ENCODE measurements at regions not wholly inside any gene's neighbourhood (a gene's known extent, or its start where the extent isn't known, plus 50 kb on each side); places are given as distances from the start of the nearest gene placed in this dataset.

GRCh38 chr5:110251366-110251765 is 475.1 kb downstream of the TMEM232 start:
- H3K36me3 ChIP-seq (ENCODE audit: control insufficient read depth in 1 of 2, insufficient read depth in 2 of 2, low read length in 2 of 2): no peaks in the 10 kb centered on the region
- H3K27ac ChIP-seq (ENCODE audit: low read length): no peak overlapping the region
- H3K9me3 ChIP-seq (ENCODE audit: control insufficient read depth in 1 of 2, low read length in 2 of 2): no peaks in the 10 kb centered on the region
- no peak overlapping the region for H3K4me3 ChIP-seq (ENCODE audit: low read depth in 1 of 2, low read length in 2 of 2)
- no peaks in the 10 kb centered on the region for H3K27me3 ChIP-seq (ENCODE audit: low read depth, low read length)
- no peaks in the 10 kb centered on the region for H3K4me1 ChIP-seq (ENCODE audit: control insufficient read depth in 1 of 2, insufficient read depth in 2 of 2, low read length in 2 of 2)

GRCh38 chr5:110255194-110255593 is 471.3 kb downstream of the TMEM232 start:
- peaks cover 0 to 13% of the 10 kb centered on the region in 2 donors for H3K4me1 ChIP-seq (ENCODE audit: control insufficient read depth in 1 of 2, insufficient read depth in 2 of 2, low read length in 2 of 2)
- no peak overlapping the region for H3K27ac ChIP-seq (ENCODE audit: low read length)
- H3K9me3 ChIP-seq (ENCODE audit: control insufficient read depth in 1 of 2, low read length in 2 of 2): no peaks in the 10 kb centered on the region
- no peak overlapping the region for H3K4me3 ChIP-seq (ENCODE audit: low read depth in 1 of 2, low read length in 2 of 2)
- no peaks in the 10 kb centered on the region for H3K27me3 ChIP-seq (ENCODE audit: low read depth, low read length)
- H3K36me3 ChIP-seq (ENCODE audit: control insufficient read depth in 1 of 2, insufficient read depth in 2 of 2, low read length in 2 of 2): no peaks in the 10 kb centered on the region

- Histone ChIP-seq H3K4me1 (ENCODE audit: control insufficient read depth in 1 of 2, insufficient read depth in 2 of 2, low read length in 2 of 2) (peaks cover 0 to 13% of the 10 kb centered on the region in 2 donors), H3K36me3 (ENCODE audit: control insufficient read depth in 1 of 2, insufficient read depth in 2 of 2, low read length in 2 of 2) (no peaks in the 10 kb centered on the region), H3K4me3 (ENCODE audit: low read depth in 1 of 2, low read length in 2 of 2) (no peak overlapping the region), H3K27ac (ENCODE audit: low read length) (no peak overlapping the region), H3K9me3 (ENCODE audit: control insufficient read depth in 1 of 2, low read length in 2 of 2) (no peaks in the 10 kb centered on the region), H3K27me3 (ENCODE audit: low read depth, low read length) (no peaks in the 10 kb centered on the region)
These were observed 470.2 kb downstream of the TMEM232 start for GRCh38 chr5:110256298-110256697.

- H3K36me3 ChIP-seq (ENCODE audit: control insufficient read depth in 1 of 2, insufficient read depth in 2 of 2, low read length in 2 of 2): no peaks in the 10 kb centered on the region
- H3K4me1 ChIP-seq (ENCODE audit: control insufficient read depth in 1 of 2, insufficient read depth in 2 of 2, low read length in 2 of 2): peaks cover 0 to 15% of the 10 kb centered on the region in 2 donors
- no peaks in the 10 kb centered on the region for H3K27me3 ChIP-seq (ENCODE audit: low read depth, low read length)
- no peak overlapping the region for H3K27ac ChIP-seq (ENCODE audit: low read length)
- no peaks in the 10 kb centered on the region for H3K9me3 ChIP-seq (ENCODE audit: control insufficient read depth in 1 of 2, low read length in 2 of 2)
- no peak overlapping the region for H3K4me3 ChIP-seq (ENCODE audit: low read depth in 1 of 2, low read length in 2 of 2)
These were observed 468.5 kb downstream of the TMEM232 start for GRCh38 chr5:110257971-110258370.

- Histone ChIP-seq H3K9me3 (ENCODE audit: control insufficient read depth in 1 of 2, low read length in 2 of 2) (no peaks in the 10 kb centered on the region), H3K4me3 (ENCODE audit: low read depth in 1 of 2, low read length in 2 of 2) (no peak overlapping the region), H3K27me3 (ENCODE audit: low read depth, low read length) (no peaks in the 10 kb centered on the region), H3K36me3 (ENCODE audit: control insufficient read depth in 1 of 2, insufficient read depth in 2 of 2, low read length in 2 of 2) (no peaks in the 10 kb centered on the region), H3K27ac (ENCODE audit: low read length) (no peak overlapping the region), H3K4me1 (ENCODE audit: control insufficient read depth in 1 of 2, insufficient read depth in 2 of 2, low read length in 2 of 2) (peaks cover 0 to 17% of the 10 kb centered on the region in 2 donors)
These were observed 467.8 kb downstream of the TMEM232 start for GRCh38 chr5:110258460-110259216.

DNA sequence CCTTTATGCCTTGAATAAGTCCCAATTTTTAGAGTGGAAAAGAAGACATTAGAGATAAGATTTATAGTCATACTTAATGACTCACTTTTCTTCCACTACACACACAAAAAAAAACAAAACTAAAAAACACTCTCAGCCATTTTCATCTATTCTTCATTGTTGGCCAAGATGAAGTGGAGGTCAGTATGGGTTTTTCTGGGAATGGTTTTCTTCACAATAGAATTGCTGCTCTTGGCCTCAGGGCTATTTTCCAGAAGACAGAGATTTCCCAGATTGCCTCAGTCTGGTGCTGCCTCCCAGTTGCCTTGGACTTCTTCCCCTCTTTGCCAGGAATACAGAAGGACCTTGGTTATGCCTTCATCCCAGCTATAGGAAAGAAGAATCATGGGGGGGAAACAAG is 463.7 kb downstream of the TMEM232 start:
- Histone ChIP-seq H3K4me3 (ENCODE audit: low read depth in 1 of 2, low read length in 2 of 2) (no peak overlapping the region), H3K9me3 (ENCODE audit: control insufficient read depth in 1 of 2, low read length in 2 of 2) (no peaks in the 10 kb centered on the region), H3K36me3 (ENCODE audit: control insufficient read depth in 1 of 2, insufficient read depth in 2 of 2, low read length in 2 of 2) (no peaks in the 10 kb centered on the region), H3K27me3 (ENCODE audit: low read depth, low read length) (no peaks in the 10 kb centered on the region), H3K27ac (ENCODE audit: low read length) (no peak overlapping the region), H3K4me1 (ENCODE audit: control insufficient read depth in 1 of 2, insufficient read depth in 2 of 2, low read length in 2 of 2) (peaks cover 0 to 16% of the 10 kb centered on the region in 2 donors)

DNA sequence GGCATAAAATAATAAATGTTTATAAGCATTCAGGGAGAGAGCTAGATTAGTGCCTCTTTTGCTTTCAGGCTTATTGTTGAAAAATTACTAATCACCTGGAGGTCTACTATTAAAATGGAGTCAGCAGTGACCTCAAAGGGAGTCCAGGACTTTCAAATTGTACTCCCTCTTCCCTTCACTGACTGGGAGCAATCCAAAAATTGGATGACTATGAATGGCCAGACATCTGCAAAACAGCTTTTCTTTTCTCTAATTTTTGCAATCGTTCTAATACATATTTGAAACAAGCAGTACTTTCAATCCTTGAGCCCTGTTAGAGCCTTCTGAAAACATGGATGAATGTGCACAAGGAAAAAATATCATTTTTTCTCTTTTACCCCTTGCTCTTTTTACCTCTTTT is 461.8 kb downstream of the TMEM232 start:
- Histone ChIP-seq H3K27me3 (ENCODE audit: low read depth, low read length) (no peaks in the 10 kb centered on the region), H3K27ac (ENCODE audit: low read length) (no peak overlapping the region), H3K4me3 (ENCODE audit: low read depth in 1 of 2, low read length in 2 of 2) (no peak overlapping the region), H3K9me3 (ENCODE audit: control insufficient read depth in 1 of 2, low read length in 2 of 2) (no peaks in the 10 kb centered on the region), H3K36me3 (ENCODE audit: control insufficient read depth in 1 of 2, insufficient read depth in 2 of 2, low read length in 2 of 2) (no peaks in the 10 kb centered on the region), H3K4me1 (ENCODE audit: control insufficient read depth in 1 of 2, insufficient read depth in 2 of 2, low read length in 2 of 2) (peaks cover 0 to 3% of the 10 kb centered on the region in 2 donors)

DNA sequence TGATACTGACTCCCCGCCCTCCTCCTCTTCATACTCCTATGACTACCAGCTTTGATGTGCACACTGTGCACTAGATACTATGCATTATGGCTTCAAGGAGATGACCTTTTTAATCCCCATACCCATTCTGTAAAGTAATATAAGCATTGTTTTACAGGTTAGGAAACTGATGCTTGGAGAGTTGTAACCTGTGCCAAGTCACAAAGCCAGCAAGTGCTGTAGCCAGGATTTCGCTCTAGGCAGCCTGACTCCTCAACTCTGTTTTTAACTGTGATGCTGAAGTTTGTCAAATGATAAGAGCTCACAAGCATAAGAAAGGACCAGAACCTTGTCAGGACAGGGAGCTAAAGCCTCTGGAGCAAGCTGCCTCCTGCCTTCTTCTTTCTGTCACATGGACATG is 461.3 kb downstream of the TMEM232 start:
- no peaks in the 10 kb centered on the region for H3K36me3 ChIP-seq (ENCODE audit: control insufficient read depth in 1 of 2, insufficient read depth in 2 of 2, low read length in 2 of 2)
- peaks cover 0 to 3% of the 10 kb centered on the region in 2 donors for H3K4me1 ChIP-seq (ENCODE audit: control insufficient read depth in 1 of 2, insufficient read depth in 2 of 2, low read length in 2 of 2)
- no peak overlapping the region for H3K27ac ChIP-seq (ENCODE audit: low read length)
- H3K4me3 ChIP-seq (ENCODE audit: low read depth in 1 of 2, low read length in 2 of 2): no peak overlapping the region
- H3K9me3 ChIP-seq (ENCODE audit: control insufficient read depth in 1 of 2, low read length in 2 of 2): no peaks in the 10 kb centered on the region
- no peaks in the 10 kb centered on the region for H3K27me3 ChIP-seq (ENCODE audit: low read depth, low read length)

GRCh38 chr5:110267714-110268113 is 458.8 kb downstream of the TMEM232 start:
- Histone ChIP-seq H3K27ac (ENCODE audit: low read length) (no peak overlapping the region), H3K9me3 (ENCODE audit: control insufficient read depth in 1 of 2, low read length in 2 of 2) (no peaks in the 10 kb centered on the region), H3K27me3 (ENCODE audit: low read depth, low read length) (no peaks in the 10 kb centered on the region), H3K4me1 (ENCODE audit: control insufficient read depth in 1 of 2, insufficient read depth in 2 of 2, low read length in 2 of 2) (peaks cover 0 to 3% of the 10 kb centered on the region in 2 donors), H3K36me3 (ENCODE audit: control insufficient read depth in 1 of 2, insufficient read depth in 2 of 2, low read length in 2 of 2) (no peaks in the 10 kb centered on the region), H3K4me3 (ENCODE audit: low read depth in 1 of 2, low read length in 2 of 2) (no peak overlapping the region)

GRCh38 chr5:110268283-110268682 is 458.2 kb downstream of the TMEM232 start:
- no peaks in the 10 kb centered on the region for H3K36me3 ChIP-seq (ENCODE audit: control insufficient read depth in 1 of 2, insufficient read depth in 2 of 2, low read length in 2 of 2)
- no peak overlapping the region for H3K27ac ChIP-seq (ENCODE audit: low read length)
- no peak overlapping the region for H3K4me3 ChIP-seq (ENCODE audit: low read depth in 1 of 2, low read length in 2 of 2)

GRCh38 chr5:110268985-110269384 is 457.5 kb downstream of the TMEM232 start:
- Histone ChIP-seq H3K27me3 (ENCODE audit: low read depth, low read length) (no peaks in the 10 kb centered on the region), H3K4me1 (ENCODE audit: control insufficient read depth in 1 of 2, insufficient read depth in 2 of 2, low read length in 2 of 2) (no peaks in the 10 kb centered on the region), H3K4me3 (ENCODE audit: low read depth in 1 of 2, low read length in 2 of 2) (no peak overlapping the region), H3K36me3 (ENCODE audit: control insufficient read depth in 1 of 2, insufficient read depth in 2 of 2, low read length in 2 of 2) (no peaks in the 10 kb centered on the region), H3K9me3 (ENCODE audit: control insufficient read depth in 1 of 2, low read length in 2 of 2) (no peaks in the 10 kb centered on the region), H3K27ac (ENCODE audit: low read length) (no peak overlapping the region)

More at GRCh38 chr5:110268283-110268682, 458.2 kb downstream of the TMEM232 start:
- Histone ChIP-seq H3K4me1 (ENCODE audit: control insufficient read depth in 1 of 2, insufficient read depth in 2 of 2, low read length in 2 of 2) (no peaks in the 10 kb centered on the region), H3K9me3 (ENCODE audit: control insufficient read depth in 1 of 2, low read length in 2 of 2) (no peaks in the 10 kb centered on the region), H3K27me3 (ENCODE audit: low read depth, low read length) (no peaks in the 10 kb centered on the region)

Measured in muscle layer of duodenum (tissue), 2 donors.